ENCODE measurements at regions not wholly inside any gene's neighbourhood (a gene's known extent, or its start where the extent isn't known, plus 50 kb on each side); places are given as distances from the start of the nearest gene placed in this dataset.
A peak's percentile ranks its signal among the peaks of the same experiment; 100 is the strongest.

- Histone ChIP-seq H3K27me3 (no peaks in the 10 kb centered on the region), H3K9me3 (peaks cover 0 to 3% of the 10 kb centered on the region in 2 donors), H3K4me1 (no peaks in the 10 kb centered on the region), H3K4me3 (no peak overlapping the region), H3K27ac (no peak overlapping the region), H3K36me3 (no peaks in the 10 kb centered on the region)
- TF ChIP-seq, protein P1, sequence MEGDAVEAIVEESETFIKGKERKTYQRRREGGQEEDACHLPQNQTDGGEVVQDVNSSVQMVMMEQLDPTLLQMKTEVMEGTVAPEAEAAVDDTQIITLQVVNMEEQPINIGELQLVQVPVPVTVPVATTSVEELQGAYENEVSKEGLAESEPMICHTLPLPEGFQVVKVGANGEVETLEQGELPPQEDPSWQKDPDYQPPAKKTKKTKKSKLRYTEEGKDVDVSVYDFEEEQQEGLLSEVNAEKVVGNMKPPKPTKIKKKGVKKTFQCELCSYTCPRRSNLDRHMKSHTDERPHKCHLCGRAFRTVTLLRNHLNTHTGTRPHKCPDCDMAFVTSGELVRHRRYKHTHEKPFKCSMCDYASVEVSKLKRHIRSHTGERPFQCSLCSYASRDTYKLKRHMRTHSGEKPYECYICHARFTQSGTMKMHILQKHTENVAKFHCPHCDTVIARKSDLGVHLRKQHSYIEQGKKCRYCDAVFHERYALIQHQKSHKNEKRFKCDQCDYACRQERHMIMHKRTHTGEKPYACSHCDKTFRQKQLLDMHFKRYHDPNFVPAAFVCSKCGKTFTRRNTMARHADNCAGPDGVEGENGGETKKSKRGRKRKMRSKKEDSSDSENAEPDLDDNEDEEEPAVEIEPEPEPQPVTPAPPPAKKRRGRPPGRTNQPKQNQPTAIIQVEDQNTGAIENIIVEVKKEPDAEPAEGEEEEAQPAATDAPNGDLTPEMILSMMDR (IDR thresholded peaks at IDR 0.05) = no peak
- ATAC-seq (no peak), DNase-seq (no peak)
- intact Hi-C loops (cut with DNase I) = no loop called here
These were observed 254.3 kb downstream of the FIGN start for GRCh38 chr2:163481515-163481914.

- H3K4me1 ChIP-seq = no peaks in the 10 kb centered on the region
- no peaks in the 10 kb centered on the region for H3K27me3 ChIP-seq
- no peaks in the 10 kb centered on the region for H3K36me3 ChIP-seq
- ATAC-seq = no peak
- intact Hi-C loops (cut with DNase I) = no loop called here
- TF ChIP-seq, protein P1 (IDR thresholded peaks at IDR 0.05) = no peak
- DNase-seq = peak in 1 of 4 donors; percentile 9
- H3K9me3 ChIP-seq = peaks cover 0 to 3% of the 10 kb centered on the region in 2 donors
- no peak overlapping the region for H3K4me3 ChIP-seq
- no peak overlapping the region for H3K27ac ChIP-seq
These were observed 256.2 kb downstream of the FIGN start for GRCh38 chr2:163479599-163479998.

GRCh38 chr2:163475815-163476214 is 260.0 kb downstream of the FIGN start:
- TF ChIP-seq, protein P1 (IDR thresholded peaks at IDR 0.05) = no peak
- DNase-seq (no peak), ATAC-seq (no peak)
- H3K27ac ChIP-seq = no peak overlapping the region
- intact Hi-C loops (cut with DNase I) = no loop called here
- no peaks in the 10 kb centered on the region for H3K27me3 ChIP-seq
- H3K9me3 ChIP-seq = peaks cover 0 to 3% of the 10 kb centered on the region in 2 donors
- H3K36me3 ChIP-seq = no peaks in the 10 kb centered on the region
- no peak overlapping the region for H3K4me3 ChIP-seq
- H3K4me1 ChIP-seq = no peaks in the 10 kb centered on the region

GRCh38 chr2:163474889-163475288 is 260.9 kb downstream of the FIGN start:
- H3K36me3 ChIP-seq = no peaks in the 10 kb centered on the region
- no peak overlapping the region for H3K4me3 ChIP-seq
- no peaks in the 10 kb centered on the region for H3K27me3 ChIP-seq
- H3K9me3 ChIP-seq = peaks cover 0 to 3% of the 10 kb centered on the region in 2 donors
- TF ChIP-seq, protein P1 (IDR thresholded peaks at IDR 0.05) = no peak
- H3K27ac ChIP-seq = no peak overlapping the region
- no peak for DNase-seq
- intact Hi-C loops (cut with DNase I) = no loop called here
- no peaks in the 10 kb centered on the region for H3K4me1 ChIP-seq
- no peak for ATAC-seq

GRCh38 chr2:163474319-163474744 is 261.5 kb downstream of the FIGN start:
- TF ChIP-seq, protein P1 (IDR thresholded peaks at IDR 0.05) = no peak
- Histone ChIP-seq H3K4me3 (no peak overlapping the region), H3K9me3 (peaks cover 0 to 3% of the 10 kb centered on the region in 2 donors), H3K4me1 (no peaks in the 10 kb centered on the region), H3K36me3 (no peaks in the 10 kb centered on the region), H3K27ac (no peak overlapping the region), H3K27me3 (no peaks in the 10 kb centered on the region)
- DNase-seq (no peak), ATAC-seq (no peak)
- intact Hi-C loops (cut with DNase I) = no loop called here
